ENCODE measurements at regions not wholly inside any gene's neighbourhood (a gene's known extent, or its start where the extent isn't known, plus 50 kb on each side); places are given as distances from the start of the nearest gene placed in this dataset.

- TF ChIP-seq POLR2AphosphoS5 (IDR thresholded peaks at IDR 0.05; ENCODE audit: low read depth, low read length) (no peak), REST (IDR thresholded peaks at IDR 0.05; ENCODE audit: insufficient read depth in 1 of 2, low read depth in 2 of 2, low read length in 1 of 2) (no peak), CTCF (IDR thresholded peaks at IDR 0.05) (no peak)
These were observed 743.7 kb upstream of the GRAMD2B start for GRCh38 chr5:125679522-125679921.
